Testis (tissue), 2 donors: ENCODE measurements at regions not wholly inside any gene's neighbourhood (a gene's known extent, or its start where the extent isn't known, plus 50 kb on each side); places are given as distances from the start of the nearest gene placed in this dataset.

ENCODE experiments used
- CTCF ChIP-seq, 3 experiments: fragments of 450-650 bp in 2 of 3; fragments of 200-600 bp in 1 of 3; sonication (generic) in 1 of 3; IDR thresholded peaks; one replicate each; pipeline ENCODE4 v1.5.1; 2016 to 2019; ENCODE audit warnings: antibody characterized with exemption in 3 of 3, mild to moderate bottlenecking in 2 of 3, moderate library complexity in 1 of 3
- POLR2A ChIP-seq: fragments of 450-650 bp; IDR thresholded peaks from one replicate; pipeline ENCODE4 v1.6.1; 2017; ENCODE audit warnings: antibody characterized with exemption, mild to moderate bottlenecking, moderate library complexity

- TF ChIP-seq CTCF (IDR thresholded peaks at IDR 0.05): no peak
- no peak for TF ChIP-seq POLR2A
Measured at GRCh38 chr12:125776212-125776611, 711.0 kb downstream of the AACS start.
